B cell (primary cell): ENCODE measurements at regions not wholly inside any gene's neighbourhood (a gene's known extent, or its start where the extent isn't known, plus 50 kb on each side); places are given as distances from the start of the nearest gene placed in this dataset.

ENCODE experiments used
- ATAC-seq: fragments of 200-7000 bp; cut with Tn5 transposase; one replicate; pipeline ENCODE4 v1.10.0; 2021; ENCODE audit warnings: low read depth, mild to moderate bottlenecking, moderate number of reproducible peaks, moderate library complexity
- CTCF ChIA-PET: fragments of 350-600 bp; sonication (Branson Sonifier 250); formaldehyde crosslinking; loops from one replicate; lab custom pipeline; 2021; ENCODE audit warnings: antibody characterized with exemption, inconsistent platforms; lab: Charles Lee
- POLR2A ChIA-PET: fragments of 350-600 bp; sonication (Branson Sonifier 250); formaldehyde crosslinking; loops from one replicate; lab custom pipeline; 2021; ENCODE audit warnings: antibody characterized with exemption; lab: Charles Lee
- DNase-seq: peaks from one replicate; pipeline ENCODE4 v3.0.0; 2013
- H2AFZ ChIP-seq: 2 replicates; pipeline ENCODE4 v1.6.1; 2012; ENCODE audit warnings: mild to moderate bottlenecking, low read depth, low read length; ENCODE audit not compliant: insufficient read depth, poor library complexity, severe bottlenecking
- H3K27ac ChIP-seq, 2 donors: 1 replicate in 1 of 2; 2 replicates in 1 of 2; pipeline ENCODE4 v1.5.1; 2012 to 2013; ENCODE audit warnings: low read length in 2 of 2, mild to moderate bottlenecking in 2 of 2, moderate library complexity in 1 of 2
- H3K27me3 ChIP-seq, 4 experiments: fragments of 200-600 bp in 1 of 4; sonication (generic) in 1 of 4; replicated peaks in 1 of 4; 1 replicate in 2 of 4; 2 replicates in 2 of 4; pipeline versions ENCODE4 v1.6.1 to v1.7.0; 2013 to 2016; ENCODE audit warnings: low read length in 3 of 4, mild to moderate bottlenecking in 2 of 4, mixed read lengths in 1 of 4, moderate library complexity in 1 of 4; ENCODE audit not compliant: insufficient read depth in 4 of 4, control insufficient read depth in 3 of 4; ENCODE audit errors: control extremely low read depth in 1 of 4
- H3K36me3 ChIP-seq, 2 experiments: replicated peaks in 1 of 2; 1 replicate in 1 of 2; 2 replicates in 1 of 2; pipeline versions ENCODE4 v1.6.1 to v1.7.1; 2013; ENCODE audit warnings: low read length in 1 of 2; ENCODE audit not compliant: insufficient read depth in 2 of 2, control insufficient read depth in 1 of 2; ENCODE audit errors: control extremely low read depth in 1 of 2, extremely low read depth in 1 of 2
- H3K4me1 ChIP-seq, 2 donors: fragments of 200-600 bp in 1 of 2; sonication (generic) in 1 of 2; 1 replicate in 1 of 2; 2 replicates in 1 of 2; pipeline versions ENCODE4 v1.5.1 to v1.6.1; 2013 to 2017; ENCODE audit warnings: low read length in 2 of 2; ENCODE audit not compliant: control insufficient read depth in 2 of 2, insufficient read depth in 2 of 2
- H3K4me2 ChIP-seq: replicated peaks from 2 replicates; pipeline ENCODE3; 2012; ENCODE audit warnings: mild to moderate bottlenecking, low read depth, low read length; ENCODE audit not compliant: poor library complexity, severe bottlenecking
- H3K4me3 ChIP-seq, 5 experiments: fragments of 200-600 bp in 1 of 5; sonication (generic) in 1 of 5; 1 replicate in 3 of 5; 2 replicates in 2 of 5; pipeline versions ENCODE4 v1.5.1 to v1.7.0; 2011 to 2016; ENCODE audit warnings: low read length in 4 of 5, mild to moderate bottlenecking in 4 of 5, low read depth in 2 of 5, control low read depth in 1 of 5, moderate library complexity in 1 of 5; ENCODE audit not compliant: insufficient read depth in 1 of 5; ENCODE audit errors: control extremely low read depth in 1 of 5, extremely low read depth in 1 of 5
- H3K79me2 ChIP-seq: fragments of 200-600 bp; sonication (generic); one replicate; pipeline ENCODE4 v1.6.0; 2016; ENCODE audit warnings: low read length; ENCODE audit not compliant: control insufficient read depth, insufficient read depth
- H3K9ac ChIP-seq: fragments of 200-600 bp; sonication (generic); 2 replicates; pipeline ENCODE4 v1.6.1; 2017; ENCODE audit warnings: mild to moderate bottlenecking, low read length, moderate library complexity
- H3K9me3 ChIP-seq, 3 donors: one replicate each; pipeline versions ENCODE4 v1.6.1 to v1.7.1; 2013; ENCODE audit warnings: low read length in 2 of 3; ENCODE audit not compliant: control insufficient read depth in 2 of 3, insufficient read depth in 1 of 3; ENCODE audit errors: control extremely low read depth in 1 of 3
- H4K20me1 ChIP-seq: 2 replicates; pipeline ENCODE4 v1.6.0; 2012; ENCODE audit warnings: mild to moderate bottlenecking, low read length; ENCODE audit not compliant: insufficient read depth, control insufficient read depth, poor library complexity, severe bottlenecking
- H3K27ac Mint-ChIP-seq: one replicate; pipeline ENCODE4 v1.8.0; 2021; ENCODE audit warnings: mixed read lengths
- H3K27me3 Mint-ChIP-seq: one replicate; pipeline ENCODE4 v1.8.0; 2021; ENCODE audit warnings: mixed read lengths
- H3K4me1 Mint-ChIP-seq: one replicate; pipeline ENCODE4 v1.8.0; 2021; ENCODE audit warnings: mixed read lengths
- H3K4me3 Mint-ChIP-seq: one replicate; pipeline ENCODE4 v1.8.0; 2021; ENCODE audit warnings: mixed read lengths
- H3K9me3 Mint-ChIP-seq: one replicate; pipeline ENCODE4 v1.8.0; 2022; ENCODE audit warnings: mixed read lengths; ENCODE audit not compliant: insufficient read depth
- CTCF ChIP-seq: fragments of 200-600 bp; IDR thresholded peaks from one replicate; pipeline ENCODE4 v1.8.0; 2022; ENCODE audit warnings: antibody characterized with exemption, mild to moderate bottlenecking
- EZH2 ChIP-seq: IDR thresholded peaks from 2 replicates; pipeline ENCODE4 v1.6.1; 2012; ENCODE audit warnings: borderline replicate concordance, low read depth, mild to moderate bottlenecking, moderate library complexity, low read length; ENCODE audit not compliant: insufficient read depth, poor library complexity, severe bottlenecking
- WGBS: methylation state at CpG from one replicate; pipeline ENCODE4 v1.1.5; 2013; ENCODE audit warnings: missing lambda C conversion rate; ENCODE audit not compliant: insufficient coverage; 5-methylcytosine and 5-hydroxymethylcytosine counted together
- intact Hi-C: fragments of 100-400 bp; cut with micrococcal nuclease; formaldehyde crosslinking; loops from one replicate; pipeline ENCODE4 v1.10.0; 2022

GRCh38 chr1:84755216-84755615, 65.0 kb upstream of the SSX2IP start:
- H3K27ac Mint-ChIP-seq, result no peak overlapping the region
- no peak overlapping the region for H3K27ac ChIP-seq
- DNase-seq (no peak), ATAC-seq (no peak)
- H2AFZ ChIP-seq, result no peak overlapping the region
- H3K4me1 Mint-ChIP-seq, result peaks cover 8% of the 10 kb centered on the region
- H3K4me3 ChIP-seq, result no peak overlapping the region
- no peaks in the 10 kb centered on the region for H3K9me3 ChIP-seq
- CTCF ChIA-PET, result interaction anchor here (1.0 to 4.2 kb wide), 7 partner anchors 15 to 823 kb away, joined by 3 to 39 read pairs (median 5); partner anchors contain the start of gene PRKACB
- H4K20me1 ChIP-seq, result no peaks in the 10 kb centered on the region
- no peaks in the 10 kb centered on the region for H3K9me3 Mint-ChIP-seq
- no peak overlapping the region for H3K4me3 Mint-ChIP-seq
- 95% methylated on average over 8 of the region's 8 CpGs for WGBS
- H3K4me1 ChIP-seq, result peaks cover 9 to 10% of the 10 kb centered on the region in 2 donors
- TF ChIP-seq CTCF (no peak), EZH2 (no peak)
- no peak overlapping the region for H3K9ac ChIP-seq
- H3K79me2 ChIP-seq, result no peaks in the 10 kb centered on the region
- intact Hi-C loops, result no loop called here
- H3K36me3 ChIP-seq, result no peaks in the 10 kb centered on the region
- H3K27me3 ChIP-seq, result peaks cover 0 to 24% (median 3%) of the 10 kb centered on the region in 4 experiments
- H3K27me3 Mint-ChIP-seq, result peaks cover 33% of the 10 kb centered on the region
- no peak overlapping the region for H3K4me2 ChIP-seq
- POLR2A ChIA-PET, result no interaction called here

GRCh38 chr1:84754386-84754703, 64.1 kb upstream of the SSX2IP start:
- no peaks in the 10 kb centered on the region for H4K20me1 ChIP-seq

More at GRCh38 chr1:84754386-84754703, 64.1 kb upstream of the SSX2IP start:
- Mint-ChIP-seq H3K9me3 (no peaks in the 10 kb centered on the region), H3K4me3 (no peak overlapping the region), H3K4me1 (peaks cover 7% of the 10 kb centered on the region), H3K27me3 (peaks cover 33% of the 10 kb centered on the region), H3K27ac (no peak overlapping the region)
- H3K79me2 ChIP-seq, result no peaks in the 10 kb centered on the region
- H3K9me3 ChIP-seq, result no peaks in the 10 kb centered on the region
- no peak for ATAC-seq
- H3K4me1 ChIP-seq, result peaks cover 7 to 8% of the 10 kb centered on the region in 2 donors
- ChIA-PET CTCF (interaction anchor here (0.8 to 4.2 kb wide), 24 partner anchors 14 to 849 kb away, joined by 3 to 39 read pairs (median 5); partner anchors contain the start of gene PRKACB), POLR2A (no interaction called here)
- H3K4me2 ChIP-seq, result no peak overlapping the region
- H3K27ac ChIP-seq, result no peak overlapping the region
- no peak overlapping the region for H3K4me3 ChIP-seq
- TF ChIP-seq EZH2 (no peak), CTCF (no peak)
- intact Hi-C loops, result no loop called here
- 92% methylated on average over 20 of the region's 21 CpGs for WGBS
- H2AFZ ChIP-seq, result no peak overlapping the region
- peaks cover 0 to 17% (median 4%) of the 10 kb centered on the region in 4 experiments for H3K27me3 ChIP-seq
- no peak for DNase-seq
- H3K9ac ChIP-seq, result no peak overlapping the region
- H3K36me3 ChIP-seq, result no peaks in the 10 kb centered on the region
